OCI-LY7 (cell line): ENCODE measurements at regions not wholly inside any gene's neighbourhood (a gene's known extent, or its start where the extent isn't known, plus 50 kb on each side); places are given as distances from the start of the nearest gene placed in this dataset.

ENCODE experiments used
- BruUV-seq: library from RNA; stranded (reverse); fragments of 400-500 nt; replicated peaks from 2 replicates; lab custom pipeline; 2021; lab: Mats Ljungman, UMichigan
- CTCF ChIA-PET: fragments of 300-600 bp; sonication (Branson Sonifier 250); formaldehyde crosslinking; loops from one replicate; lab custom pipeline; 2022; ENCODE audit warnings: antibody characterized with exemption; ENCODE audit not compliant: unreplicated experiment; lab: Charles Lee
- POLR2A ChIA-PET: fragments of 300-600 bp; sonication (Branson Sonifier 250); formaldehyde crosslinking; loops from one replicate; lab custom pipeline; 2022; ENCODE audit warnings: antibody characterized with exemption; lab: Charles Lee
- DNase-seq: peaks from one replicate; pipeline ENCODE4 v3.0.0-alpha.2; 2015; ENCODE audit warnings: low spot score
- H2AFZ ChIP-seq: fragments of 200-600 bp; sonication (generic), shearing (Covaris generic); 2 replicates; pipeline ENCODE4 v1.6.1; 2014; ENCODE audit warnings: mild to moderate bottlenecking, antibody characterized with exemption, low read length, moderate library complexity
- H3K27ac ChIP-seq: fragments of 200-600 bp; sonication (generic); 2 replicates; pipeline ENCODE4 v1.5.1; 2014; ENCODE audit warnings: mixed run types, low read depth, mild to moderate bottlenecking, moderate library complexity, low read length, inconsistent platforms; ENCODE audit not compliant: poor library complexity, severe bottlenecking
- H3K36me3 ChIP-seq: fragments of 200-600 bp; sonication (generic); 2 replicates; pipeline ENCODE4 v1.6.1; 2014; ENCODE audit warnings: mild to moderate bottlenecking, antibody characterized with exemption, low read length, moderate library complexity, mixed read lengths; ENCODE audit not compliant: insufficient read depth
- H3K4me1 ChIP-seq: fragments of 200-600 bp; sonication (generic); 2 replicates; pipeline ENCODE4 v1.5.1; 2014; ENCODE audit warnings: mild to moderate bottlenecking, low read length; ENCODE audit not compliant: insufficient read depth, poor library complexity, severe bottlenecking
- H3K4me2 ChIP-seq: fragments of 200-600 bp; sonication (generic); 2 replicates; pipeline ENCODE4 v1.6.1; 2014; ENCODE audit warnings: mild to moderate bottlenecking, low read length
- H3K4me3 ChIP-seq: fragments of 200-600 bp; sonication (generic); 2 replicates; pipeline ENCODE4 v1.5.1; 2014; ENCODE audit warnings: mild to moderate bottlenecking, low read depth, low read length; ENCODE audit not compliant: poor library complexity, severe bottlenecking
- H3K79me2 ChIP-seq: fragments of 200-600 bp; sonication (generic); 2 replicates; pipeline ENCODE4 v1.6.1; 2016; ENCODE audit warnings: low read depth, mild to moderate bottlenecking, low read length, moderate library complexity, mixed read lengths; ENCODE audit not compliant: insufficient read depth
- H3K9me2 ChIP-seq: fragments of 200-600 bp; sonication (generic); 2 replicates; pipeline ENCODE4 v1.6.1; 2016; ENCODE audit warnings: mild to moderate bottlenecking, low read length, mixed read lengths; ENCODE audit not compliant: insufficient read depth
- H3K9me3 ChIP-seq: fragments of 200-600 bp; sonication (generic); 2 replicates; pipeline ENCODE4 v1.6.1; 2014; ENCODE audit warnings: mild to moderate bottlenecking, mixed run types, low read length, mixed read lengths
- H4K20me1 ChIP-seq: fragments of 200-600 bp; sonication (generic); 2 replicates; pipeline ENCODE4 v1.6.1; 2014; ENCODE audit warnings: mild to moderate bottlenecking, antibody characterized with exemption, low read length, moderate library complexity, mixed read lengths; ENCODE audit not compliant: insufficient read depth
- CTCF ChIP-seq: fragments of 200-600 bp; sonication (generic); conservative IDR thresholded peaks from 2 replicates; pipeline ENCODE4 v1.5.1; 2014; ENCODE audit warnings: mild to moderate bottlenecking, antibody characterized with exemption, low read length, moderate library complexity, mixed read lengths
- EZH2phosphoT487 ChIP-seq: fragments of 200-600 bp; sonication (generic); IDR thresholded peaks from 2 replicates; pipeline ENCODE4 v1.6.1; 2018; ENCODE audit warnings: low read depth, borderline replicate concordance, mild to moderate bottlenecking, mixed run types, antibody characterized with exemption, low read length, moderate library complexity, mixed read lengths
- intact Hi-C: fragments of 100-400 bp; cut with micrococcal nuclease; formaldehyde crosslinking; loops from one replicate; pipeline ENCODE4 v1.10.0; 2022; ENCODE audit not compliant: unreplicated experiment

GRCh38 chr18:29012883-29013465 lies 836.0 kb upstream of the CDH2 start:
- H4K20me1 ChIP-seq: no peaks in the 10 kb centered on the region
- POLR2A ChIA-PET: interaction anchor here (0.7 to 1.1 kb wide), 4 partner anchors 9 to 27 kb away, joined by 3 to 5 read pairs (median 3); no protein-coding TSS in a partner anchor
- H3K27ac ChIP-seq: no peak overlapping the region
- H2AFZ ChIP-seq: no peak overlapping the region
- TF ChIP-seq EZH2phosphoT487 (no peak), CTCF (no peak)
- H3K9me3 ChIP-seq: no peaks in the 10 kb centered on the region
- no peak overlapping the region for H3K4me2 ChIP-seq
- H3K4me1 ChIP-seq: no peaks in the 10 kb centered on the region
- BruUV-seq: no TSS peak
- CTCF ChIA-PET: no interaction called here
- no peak overlapping the region for H3K4me3 ChIP-seq
- intact Hi-C loops: no loop called here
- DNase-seq: no peak
- H3K9me2 ChIP-seq: no peaks in the 10 kb centered on the region
- H3K36me3 ChIP-seq: no peaks in the 10 kb centered on the region
- no peaks in the 10 kb centered on the region for H3K79me2 ChIP-seq

GRCh38 chr18:29012364-29012763 lies 835.4 kb upstream of the CDH2 start:
- H4K20me1 ChIP-seq: no peaks in the 10 kb centered on the region
- POLR2A ChIA-PET: interaction anchor here (0.9 to 1.1 kb wide), 3 partner anchors 9 to 26 kb away, joined by 3 to 5 read pairs (median 3); no protein-coding TSS in a partner anchor
- BruUV-seq: no TSS peak
- no peak overlapping the region for H3K27ac ChIP-seq
- H3K9me2 ChIP-seq: no peaks in the 10 kb centered on the region
- TF ChIP-seq EZH2phosphoT487: no peak
- TF ChIP-seq CTCF: no peak
- no peak for DNase-seq
- no peaks in the 10 kb centered on the region for H3K9me3 ChIP-seq
- H2AFZ ChIP-seq: no peak overlapping the region
- no peaks in the 10 kb centered on the region for H3K36me3 ChIP-seq
- no peak overlapping the region for H3K4me2 ChIP-seq
- H3K79me2 ChIP-seq: no peaks in the 10 kb centered on the region
- H3K4me1 ChIP-seq: no peaks in the 10 kb centered on the region
- intact Hi-C loops: no loop called here
- CTCF ChIA-PET: no interaction called here
- H3K4me3 ChIP-seq: no peak overlapping the region

- Histone ChIP-seq H4K20me1 (no peaks in the 10 kb centered on the region), H3K4me2 (no peak overlapping the region), H2AFZ (no peak overlapping the region), H3K9me3 (no peaks in the 10 kb centered on the region), H3K4me3 (no peak overlapping the region), H3K9me2 (no peaks in the 10 kb centered on the region), H3K27ac (no peak overlapping the region), H3K79me2 (no peaks in the 10 kb centered on the region), H3K36me3 (no peaks in the 10 kb centered on the region), H3K4me1 (no peaks in the 10 kb centered on the region)
- no TSS peak for BruUV-seq
- no peak for DNase-seq
- CTCF ChIA-PET: no interaction called here
- intact Hi-C loops: no loop called here
- TF ChIP-seq CTCF (no peak), EZH2phosphoT487 (no peak)
- POLR2A ChIA-PET: no interaction called here
Measured at GRCh38 chr18:29009250-29009803, 832.4 kb upstream of the CDH2 start.
